ENCODE measurements at regions not wholly inside any gene's neighbourhood (a gene's known extent, or its start where the extent isn't known, plus 50 kb on each side); places are given as distances from the start of the nearest gene placed in this dataset.

DNA sequence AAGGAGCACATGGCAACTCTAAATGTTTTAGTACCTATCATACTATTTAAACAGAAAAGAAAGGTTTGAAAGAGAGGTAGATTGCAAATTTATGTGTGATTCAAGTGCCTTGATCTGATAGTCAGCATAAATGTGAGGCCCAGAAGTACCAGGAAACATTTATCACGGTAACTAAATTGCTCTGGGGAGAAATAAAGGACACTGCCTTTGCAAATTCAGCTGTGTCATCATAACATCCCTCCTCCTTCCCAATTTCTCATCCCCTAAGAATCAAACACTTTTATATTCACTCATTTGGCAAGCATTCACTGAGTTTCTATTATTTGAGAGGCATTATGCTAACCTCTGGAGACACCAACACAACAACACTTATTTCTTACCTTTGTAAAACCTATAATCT, 563.4 kb upstream of the CA10 start:
- ChIA-PET POLR2A (ENCODE audit: low non-redundant PET) (no interaction called here), CTCF (no interaction called here)
- H3K36me3 ChIP-seq (ENCODE audit: insufficient read depth, low read length, poor library complexity, severe bottlenecking), result no peaks in the 10 kb centered on the region
- BruUV-seq (replicated peaks), result no TSS peak
- DNase-seq (ENCODE audit: low spot score), result no peak
- intact Hi-C loops (cut with micrococcal nuclease; ENCODE audit: unreplicated experiment), result no loop called here
- H3K4me1 ChIP-seq (ENCODE audit: insufficient read depth, low read length, poor library complexity, severe bottlenecking), result no peaks in the 10 kb centered on the region
- H3K27ac ChIP-seq (ENCODE audit: low read depth, low read length, poor library complexity, severe bottlenecking), result no peak overlapping the region
- H3K9me3 ChIP-seq (ENCODE audit: low read depth, low read length, poor library complexity, severe bottlenecking), result peaks cover 5% of the 10 kb centered on the region
- H3K4me3 ChIP-seq (ENCODE audit: low read depth, low read length, poor library complexity, severe bottlenecking), result no peak overlapping the region
- H3K27me3 ChIP-seq (replicated peaks; ENCODE audit: insufficient read depth, low read depth, low read length, poor library complexity), result no peaks in the 10 kb centered on the region
- TF ChIP-seq, protein P1, sequence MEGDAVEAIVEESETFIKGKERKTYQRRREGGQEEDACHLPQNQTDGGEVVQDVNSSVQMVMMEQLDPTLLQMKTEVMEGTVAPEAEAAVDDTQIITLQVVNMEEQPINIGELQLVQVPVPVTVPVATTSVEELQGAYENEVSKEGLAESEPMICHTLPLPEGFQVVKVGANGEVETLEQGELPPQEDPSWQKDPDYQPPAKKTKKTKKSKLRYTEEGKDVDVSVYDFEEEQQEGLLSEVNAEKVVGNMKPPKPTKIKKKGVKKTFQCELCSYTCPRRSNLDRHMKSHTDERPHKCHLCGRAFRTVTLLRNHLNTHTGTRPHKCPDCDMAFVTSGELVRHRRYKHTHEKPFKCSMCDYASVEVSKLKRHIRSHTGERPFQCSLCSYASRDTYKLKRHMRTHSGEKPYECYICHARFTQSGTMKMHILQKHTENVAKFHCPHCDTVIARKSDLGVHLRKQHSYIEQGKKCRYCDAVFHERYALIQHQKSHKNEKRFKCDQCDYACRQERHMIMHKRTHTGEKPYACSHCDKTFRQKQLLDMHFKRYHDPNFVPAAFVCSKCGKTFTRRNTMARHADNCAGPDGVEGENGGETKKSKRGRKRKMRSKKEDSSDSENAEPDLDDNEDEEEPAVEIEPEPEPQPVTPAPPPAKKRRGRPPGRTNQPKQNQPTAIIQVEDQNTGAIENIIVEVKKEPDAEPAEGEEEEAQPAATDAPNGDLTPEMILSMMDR (conservative IDR thresholded peaks at IDR 0.05; ENCODE audit: low read depth, low read length), result no peak
- TF ChIP-seq EZH2 (IDR thresholded peaks at IDR 0.05; ENCODE audit: borderline replicate concordance, low read depth, low read length, poor library complexity, severe bottlenecking), result no peak

DNA sequence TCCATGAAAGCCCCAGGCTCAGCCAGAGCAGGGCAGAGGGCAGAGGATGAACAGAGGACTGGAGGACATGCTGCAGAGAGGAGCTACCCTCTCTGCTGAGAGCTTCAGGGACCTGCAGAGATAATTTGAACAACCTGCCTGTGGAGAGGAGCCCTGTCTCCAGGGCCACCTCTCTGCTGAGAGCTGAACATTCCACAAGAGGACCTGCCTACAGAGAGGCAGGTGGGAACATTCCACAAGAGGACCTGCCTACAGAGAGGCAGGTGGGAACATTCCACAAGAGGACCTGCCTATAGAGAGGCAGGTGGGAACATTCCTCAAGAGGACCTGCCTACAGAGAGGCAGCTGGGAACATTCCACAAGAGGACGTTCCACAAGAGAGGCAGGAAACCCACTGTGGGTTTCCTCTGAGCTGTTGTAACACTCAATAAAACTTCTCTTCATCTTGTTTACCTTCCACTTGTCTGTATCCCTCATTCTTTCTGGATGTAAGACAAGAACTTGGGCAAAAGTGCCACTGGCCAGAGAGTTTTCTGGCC, 551.9 kb upstream of the CA10 start:
- CTCF ChIA-PET, result no interaction called here
- TF ChIP-seq EZH2 (IDR thresholded peaks at IDR 0.05; ENCODE audit: borderline replicate concordance, low read depth, low read length, poor library complexity, severe bottlenecking), result no peak
- TF ChIP-seq, protein P1 (conservative IDR thresholded peaks at IDR 0.05; ENCODE audit: low read depth, low read length), result no peak

DNA sequence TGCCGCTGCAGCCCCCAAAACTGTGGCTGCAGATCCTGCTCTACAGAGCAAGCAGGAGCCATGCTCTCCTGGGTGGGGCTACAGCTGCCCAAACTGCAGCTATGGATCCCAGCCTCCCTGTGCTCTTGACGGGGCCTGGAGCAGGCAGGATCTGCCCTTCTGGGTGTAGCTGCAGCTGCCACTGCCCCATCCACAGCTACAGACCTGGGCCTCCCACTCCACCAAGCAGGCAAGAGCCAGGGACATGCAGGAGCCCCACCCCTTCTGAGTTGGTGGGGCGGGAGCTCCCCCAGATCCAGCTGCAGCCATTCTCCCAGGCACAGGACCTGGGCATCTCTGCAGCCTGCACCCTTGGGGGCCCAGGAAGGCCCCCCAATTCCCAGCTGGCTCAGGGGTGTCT, 551.2 kb upstream of the CA10 start:
- no peaks in the 10 kb centered on the region for H3K4me1 ChIP-seq (ENCODE audit: insufficient read depth, low read length, poor library complexity, severe bottlenecking)
- no peaks in the 10 kb centered on the region for H3K27me3 ChIP-seq (replicated peaks; ENCODE audit: insufficient read depth, low read depth, low read length, poor library complexity)
- no peaks in the 10 kb centered on the region for H3K36me3 ChIP-seq (ENCODE audit: insufficient read depth, low read length, poor library complexity, severe bottlenecking)
- H3K4me3 ChIP-seq (ENCODE audit: low read depth, low read length, poor library complexity, severe bottlenecking), result no peak overlapping the region
- CTCF ChIA-PET, result no interaction called here
- intact Hi-C loops (cut with micrococcal nuclease; ENCODE audit: unreplicated experiment), result no loop called here
- DNase-seq (ENCODE audit: low spot score), result no peak
- TF ChIP-seq, protein P1 (conservative IDR thresholded peaks at IDR 0.05; ENCODE audit: low read depth, low read length), result no peak
- TF ChIP-seq EZH2 (IDR thresholded peaks at IDR 0.05; ENCODE audit: borderline replicate concordance, low read depth, low read length, poor library complexity, severe bottlenecking), result no peak
- POLR2A ChIA-PET (ENCODE audit: low non-redundant PET), result no interaction called here
- BruUV-seq (replicated peaks), result no TSS peak
- no peaks in the 10 kb centered on the region for H3K9me3 ChIP-seq (ENCODE audit: low read depth, low read length, poor library complexity, severe bottlenecking)
- H3K27ac ChIP-seq (ENCODE audit: low read depth, low read length, poor library complexity, severe bottlenecking), result no peak overlapping the region

More for the DNA sequence above, 551.9 kb upstream of the CA10 start:
- POLR2A ChIA-PET (ENCODE audit: low non-redundant PET), result no interaction called here
- no peak for DNase-seq (ENCODE audit: low spot score)
- H3K9me3 ChIP-seq (ENCODE audit: low read depth, low read length, poor library complexity, severe bottlenecking), result no peaks in the 10 kb centered on the region
- no peak overlapping the region for H3K27ac ChIP-seq (ENCODE audit: low read depth, low read length, poor library complexity, severe bottlenecking)
- intact Hi-C loops (cut with micrococcal nuclease; ENCODE audit: unreplicated experiment), result no loop called here
- no peak overlapping the region for H3K4me3 ChIP-seq (ENCODE audit: low read depth, low read length, poor library complexity, severe bottlenecking)
- no peaks in the 10 kb centered on the region for H3K27me3 ChIP-seq (replicated peaks; ENCODE audit: insufficient read depth, low read depth, low read length, poor library complexity)
- no peaks in the 10 kb centered on the region for H3K4me1 ChIP-seq (ENCODE audit: insufficient read depth, low read length, poor library complexity, severe bottlenecking)
- no peaks in the 10 kb centered on the region for H3K36me3 ChIP-seq (ENCODE audit: insufficient read depth, low read length, poor library complexity, severe bottlenecking)
- no TSS peak for BruUV-seq (replicated peaks)

All from A673 (cell line).